HepG2 (cell line): ENCODE measurements at regions not wholly inside any gene's neighbourhood (a gene's known extent, or its start where the extent isn't known, plus 50 kb on each side); places are given as distances from the start of the nearest gene placed in this dataset.

Source experiments
- ATAC-seq: fragments of 200-7000 bp; cut with Tn5 transposase; 3 replicates; pipeline ENCODE4 v1.9.1; 2020; ENCODE audit warnings: mild to moderate bottlenecking, moderate library complexity
- BruUV-seq: library from RNA; stranded (reverse); fragments of 400-500 nt; replicated peaks from 2 replicates; lab custom pipeline; 2021; lab: Mats Ljungman, UMichigan
- CTCF ChIA-PET: fragments of 300-600 bp; formaldehyde crosslinking; extraction: SDS; loops from one replicate; lab custom pipeline; 2021; ENCODE audit warnings: low total read pairs, inconsistent platforms, low intra/inter-chr PET ratio; lab: Yijun Ruan, JAX
- POLR2A ChIA-PET: fragments of 350-600 bp; sonication (Branson Sonifier 250); formaldehyde crosslinking; loops from one replicate; lab custom pipeline; 2020; ENCODE audit warnings: antibody characterized with exemption, inconsistent platforms; lab: Yijun Ruan, JAX
- DNase-seq: peaks from one replicate; pipeline ENCODE4 v3.0.0-alpha.2; 2015; ENCODE audit warnings: low spot score
- FAIRE-seq: peaks from 3 replicates; lab custom pipeline; 2011; peaks lifted over from hg19 to GRCh38; lab: Jason Lieb, UNC
- H2AFZ ChIP-seq: one replicate; pipeline ENCODE4 v1.6.1; 2011; ENCODE audit warnings: low read length, inconsistent platforms
- H3K27ac ChIP-seq: fragments of 300-600 bp; 3 replicates; pipeline ENCODE4 v1.8.0; 2011; ENCODE audit warnings: mixed run types, mild to moderate bottlenecking, mixed read lengths, low read length, inconsistent platforms; ENCODE audit not compliant: insufficient read depth; ENCODE audit errors: extremely low read length
- H3K27me3 ChIP-seq, 2 experiments: fragments of 200-600 bp in 1 of 2; 2 replicates in 1 of 2; 3 replicates in 1 of 2; pipeline versions ENCODE4 v1.6.0 to v1.8.0; 2011; ENCODE audit warnings: low read length in 2 of 2, mild to moderate bottlenecking in 2 of 2, moderate library complexity in 2 of 2, inconsistent platforms in 1 of 2; ENCODE audit not compliant: insufficient read depth in 2 of 2, control insufficient read depth in 1 of 2
- H3K36me3 ChIP-seq, 2 experiments: fragments of 200-600 bp in 1 of 2; replicated peaks in 1 of 2; 2 replicates in 1 of 2; 3 replicates in 1 of 2; pipeline versions ENCODE4 v1.5.1 to v1.8.0; 2011; ENCODE audit warnings: low read length in 2 of 2, inconsistent platforms in 1 of 2; ENCODE audit not compliant: insufficient read depth in 2 of 2, control insufficient read depth in 1 of 2
- H3K4me1 ChIP-seq: 2 replicates; pipeline ENCODE4 v1.5.1; 2012; ENCODE audit warnings: low read length, inconsistent platforms; ENCODE audit not compliant: insufficient read depth
- H3K4me2 ChIP-seq: 2 replicates; pipeline ENCODE4 v1.6.0; 2011; ENCODE audit warnings: low read depth, low read length, inconsistent platforms
- H3K4me3 ChIP-seq, 3 experiments: fragments of 200-600 bp in 1 of 3; sonication (generic), shearing (Covaris generic) in 1 of 3; replicated peaks in 1 of 3; 2 replicates each; pipeline ENCODE4 v1.5.1; 2011 to 2016; ENCODE audit warnings: low read length in 3 of 3, inconsistent platforms in 2 of 3, low read depth in 2 of 3, mild to moderate bottlenecking in 2 of 3, control low read depth in 1 of 3, mixed read lengths in 1 of 3; ENCODE audit not compliant: insufficient read depth in 1 of 3
- H3K79me2 ChIP-seq: one replicate; pipeline ENCODE4 v1.6.1; 2011; ENCODE audit warnings: low read length, inconsistent platforms; ENCODE audit not compliant: insufficient read depth
- H3K9ac ChIP-seq: 2 replicates; pipeline ENCODE4 v1.6.0; 2011; ENCODE audit warnings: mild to moderate bottlenecking, low read depth, low read length, inconsistent platforms; ENCODE audit not compliant: insufficient read depth
- H3K9me3 ChIP-seq: 2 replicates; pipeline ENCODE4 v1.5.1; 2012; ENCODE audit warnings: mild to moderate bottlenecking, low read length
- H4K20me1 ChIP-seq: 2 replicates; pipeline ENCODE4 v1.6.0; 2011; ENCODE audit warnings: inconsistent platforms, mild to moderate bottlenecking, low read length, moderate library complexity; ENCODE audit not compliant: insufficient read depth
- DMTF1 ChIP-seq: sonication (generic); formaldehyde crosslinking; IDR thresholded peaks from 2 replicates; pipeline ENCODE4 v1.4.0; 2020; ENCODE audit warnings: mild to moderate bottlenecking, missing genetic modification reagents
- ETV5 ChIP-seq: IDR thresholded peaks from 2 replicates; pipeline ENCODE4 v1.6.1; 2018; ENCODE audit warnings: missing biosample characterization, missing genetic modification reagents, inconsistent platforms, borderline replicate concordance
- IRF9 ChIP-seq: sonication (generic); formaldehyde crosslinking; IDR thresholded peaks from 2 replicates; pipeline ENCODE4 v1.8.0; 2022; ENCODE audit warnings: missing genetic modification reagents, mild to moderate bottlenecking, borderline replicate concordance
- KLF13 ChIP-seq: sonication (generic); formaldehyde crosslinking; IDR thresholded peaks from 2 replicates; pipeline ENCODE4 v1.4.0; 2020; ENCODE audit warnings: mild to moderate bottlenecking, missing genetic modification reagents
- PAX8 ChIP-seq: sonication (generic); formaldehyde crosslinking; IDR thresholded peaks from 2 replicates; pipeline ENCODE4 v1.8.0; 2022; ENCODE audit warnings: mild to moderate bottlenecking, missing genetic modification reagents, borderline replicate concordance
- SRSF9 ChIP-seq: fragments of 200-400 bp; formaldehyde crosslinking; IDR thresholded peaks from 2 replicates; pipeline ENCODE4 v1.6.1; 2018; ENCODE audit warnings: borderline replicate concordance, mild to moderate bottlenecking, low read depth, low read length; ENCODE audit not compliant: insufficient read depth, poor library complexity, severe bottlenecking
- ZNF576 ChIP-seq: sonication (generic); formaldehyde crosslinking; IDR thresholded peaks from 2 replicates; pipeline ENCODE4 v1.4.0; 2020; ENCODE audit warnings: mild to moderate bottlenecking, missing genetic modification reagents
- ZNF691 ChIP-seq: sonication (generic); formaldehyde crosslinking; IDR thresholded peaks from 2 replicates; pipeline ENCODE4 v1.4.0; 2020; ENCODE audit warnings: missing genetic modification reagents, low read depth, mild to moderate bottlenecking, borderline replicate concordance
- ZNF749 ChIP-seq: sonication (generic); formaldehyde crosslinking; IDR thresholded peaks from 2 replicates; pipeline ENCODE4 v1.8.0; 2022; ENCODE audit warnings: mild to moderate bottlenecking, missing genetic modification reagents, moderate library complexity, borderline replicate concordance
- WGBS: methylation state at CpG from one replicate; pipeline ENCODE4 v1.1.6; 2017; ENCODE audit warnings: low lambda C conversion rate; 5-methylcytosine and 5-hydroxymethylcytosine counted together
- in situ Hi-C: cut with HindIII; loops from 2 replicates; pipeline ENCODE4 v1.10.0; 2017; ENCODE audit warnings: low pct_unique_long_range_greater_than_20kb; ENCODE audit not compliant: extremely low pct_ligation_motif_present
- intact Hi-C: fragments of 100-400 bp; cut with micrococcal nuclease; formaldehyde crosslinking; loops from one replicate; pipeline ENCODE4 v1.10.0; 2022; ENCODE audit not compliant: unreplicated experiment

- no peaks in the 10 kb centered on the region for H4K20me1 ChIP-seq
- H2AFZ ChIP-seq = no peak overlapping the region
- ATAC-seq = no peak
- H3K27me3 ChIP-seq = no peaks in the 10 kb centered on the region
- no peak overlapping the region for H3K27ac ChIP-seq
- TF ChIP-seq ZNF576 (CRISPR knock-in tag) = no peak
- TF ChIP-seq PAX8 (CRISPR knock-in tag) = no peak
- TF ChIP-seq ETV5 (CRISPR knock-in tag) = no peak
- no peak for TF ChIP-seq IRF9 (CRISPR knock-in tag)
- no peak for TF ChIP-seq ZNF749 (CRISPR knock-in tag)
- TF ChIP-seq ZNF691 (CRISPR knock-in tag) = no peak
- no peak for TF ChIP-seq SRSF9
- no peak for TF ChIP-seq KLF13 (CRISPR knock-in tag)
- no peak for TF ChIP-seq DMTF1
- WGBS = 0% methylated on average over 3 of the region's 5 CpGs
- no peak overlapping the region for H3K4me3 ChIP-seq
- no TSS peak for BruUV-seq
- FAIRE-seq = no peak
- no peak overlapping the region for H3K9ac ChIP-seq
- no peak overlapping the region for H3K4me2 ChIP-seq
- DNase-seq = no peak
- H3K4me1 ChIP-seq = no peaks in the 10 kb centered on the region
- CTCF ChIA-PET = no interaction called here
- intact Hi-C loops (no loop called here), in situ Hi-C loops (no loop called here)
- POLR2A ChIA-PET = no interaction called here
- no peaks in the 10 kb centered on the region for H3K79me2 ChIP-seq
- H3K9me3 ChIP-seq = peaks cover 44% of the 10 kb centered on the region
- H3K36me3 ChIP-seq = no peaks in the 10 kb centered on the region
These were observed 938.1 kb upstream of the TMEM132C start for GRCh38 chr12:127328867-127329266.
